HG03064 (cell line): ENCODE measurements at regions not wholly inside any gene's neighbourhood (a gene's known extent, or its start where the extent isn't known, plus 50 kb on each side); places are given as distances from the start of the nearest gene placed in this dataset.
"Not testable (repeated sequence)": the region's sequence is repeated elsewhere in the genome, so short reads cannot be mapped to it uniquely, and the experiment has no call there.

ENCODE experiments used
- ATAC-seq: cut with Tn5 transposase; IDR thresholded peaks from one replicate; pipeline ENCODE4 v1.9.1; 2021; ENCODE audit warnings: low read depth; ENCODE audit not compliant: unreplicated experiment

- ATAC-seq, result no peak
Observed at GRCh38 chr10:8128511-8128910, 74.0 kb downstream of the GATA3 start.

GRCh38 chr10:8129438-8129837 is 75.0 kb downstream of the GATA3 start:
- no peak for ATAC-seq

GRCh38 chr10:8130973-8131911 is 76.8 kb downstream of the GATA3 start:
- ATAC-seq, result peak; percentile 49

- ATAC-seq, result peak; percentile 52
Observed at GRCh38 chr10:8133146-8133545, 78.7 kb downstream of the GATA3 start.

DNA sequence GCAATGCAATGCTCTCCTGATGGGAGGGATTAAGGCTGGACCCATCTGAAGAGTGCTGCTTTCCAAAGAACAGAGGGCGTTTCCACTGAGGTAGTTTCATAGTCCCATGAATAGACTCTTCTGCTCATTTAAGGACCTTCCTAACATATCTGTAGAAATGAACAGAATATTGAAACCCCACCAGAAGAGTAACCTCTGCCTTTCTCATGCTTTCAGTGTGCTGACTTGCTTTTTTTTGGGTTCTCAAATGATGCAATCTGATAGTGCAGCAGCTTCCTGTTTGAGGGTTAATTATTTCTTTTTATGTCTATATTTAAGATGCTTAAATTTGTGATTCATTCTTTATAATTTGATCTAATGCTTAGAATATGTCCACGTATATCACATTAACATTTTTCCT is 82.2 kb downstream of the GATA3 start:
- ATAC-seq, result no peak

GRCh38 chr10:8137272-8137681 is 82.8 kb downstream of the GATA3 start:
- ATAC-seq, result no peak

DNA sequence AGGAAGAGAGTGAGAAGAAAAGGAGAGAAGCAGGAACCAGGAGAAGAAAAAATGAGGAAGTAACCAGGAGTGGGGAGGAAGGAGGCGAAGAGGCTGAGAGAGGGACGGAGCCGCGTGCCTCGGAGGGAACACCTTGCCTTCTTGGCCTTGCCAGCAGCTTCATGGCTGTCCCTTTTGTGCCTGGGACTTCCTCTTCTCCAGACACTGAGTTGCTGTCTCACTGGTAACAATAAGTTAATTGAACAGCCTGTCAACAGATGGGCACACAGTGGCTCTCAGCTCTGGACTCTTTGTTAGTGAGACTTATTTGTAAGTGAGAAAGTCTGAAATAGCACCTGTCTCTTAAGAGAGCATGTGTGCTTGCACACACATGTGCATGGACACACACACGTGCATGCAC is 83.2 kb downstream of the GATA3 start:
- no peak for ATAC-seq

GRCh38 chr10:8138471-8138870 is 84.0 kb downstream of the GATA3 start:
- no peak for ATAC-seq

DNA sequence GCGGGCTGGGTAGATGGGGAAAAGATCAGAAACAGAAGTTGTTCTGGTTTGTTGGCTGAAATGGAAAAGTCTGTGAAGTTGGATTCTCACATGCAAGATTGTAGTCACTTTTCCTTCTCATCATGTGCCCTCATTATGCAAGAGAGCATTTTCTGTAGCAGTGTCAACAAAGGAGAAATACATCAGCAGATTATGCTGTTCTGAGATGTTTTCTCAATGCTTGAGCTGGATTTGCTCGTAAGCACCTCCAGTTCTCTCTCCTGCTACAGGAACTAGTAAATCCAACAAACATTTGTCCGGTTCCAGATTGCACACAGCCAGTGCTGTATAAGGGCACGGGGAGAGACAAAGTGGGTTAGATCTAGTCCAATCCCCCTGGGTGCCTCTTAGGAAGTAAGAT is 90.0 kb downstream of the GATA3 start:
- no peak for ATAC-seq

DNA sequence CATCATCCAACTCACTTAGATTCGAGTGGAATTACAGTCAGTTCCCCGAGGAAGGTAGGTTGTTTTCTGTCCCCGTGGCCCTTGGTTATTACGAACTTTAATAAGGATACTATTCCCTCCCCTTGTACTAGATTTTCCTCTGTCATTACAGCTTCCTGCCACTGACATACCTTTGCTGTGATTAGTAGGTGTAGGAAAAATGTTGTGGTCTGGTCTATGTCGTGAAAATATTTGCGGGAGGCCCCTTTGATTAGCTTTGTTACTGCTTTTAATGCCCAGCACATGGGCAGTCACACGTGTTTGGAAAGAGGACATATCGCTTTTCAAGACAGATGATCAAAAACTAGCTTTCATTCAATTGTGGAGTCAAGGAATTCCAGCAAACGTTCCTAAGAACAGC is 92.2 kb downstream of the GATA3 start:
- no peak for ATAC-seq

DNA sequence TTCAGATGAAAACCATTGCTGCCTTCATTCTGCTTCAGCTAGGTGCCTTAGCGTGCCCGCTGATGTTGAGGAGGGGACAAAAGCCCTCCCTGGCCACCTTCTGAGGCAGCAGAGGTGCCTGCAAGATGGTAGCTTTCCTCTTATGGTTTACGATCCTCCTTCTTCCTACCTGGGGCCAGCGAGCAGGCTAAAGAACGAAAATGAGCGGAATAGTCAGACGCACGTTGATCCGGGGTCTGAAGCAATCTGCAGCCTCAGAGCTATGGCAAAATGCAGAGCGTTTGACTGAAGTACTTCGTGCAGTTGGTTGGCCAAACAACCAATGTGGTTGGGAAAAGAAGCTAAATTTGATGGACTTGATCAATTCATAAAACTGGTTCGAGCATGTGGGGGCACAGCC is 95.5 kb downstream of the GATA3 start:
- no peak for ATAC-seq

- ATAC-seq, result no peak
Observed at GRCh38 chr10:8150401-8150905, 96.0 kb downstream of the GATA3 start.

GRCh38 chr10:8151086-8151485 is 96.6 kb downstream of the GATA3 start:
- ATAC-seq, result no peak

DNA sequence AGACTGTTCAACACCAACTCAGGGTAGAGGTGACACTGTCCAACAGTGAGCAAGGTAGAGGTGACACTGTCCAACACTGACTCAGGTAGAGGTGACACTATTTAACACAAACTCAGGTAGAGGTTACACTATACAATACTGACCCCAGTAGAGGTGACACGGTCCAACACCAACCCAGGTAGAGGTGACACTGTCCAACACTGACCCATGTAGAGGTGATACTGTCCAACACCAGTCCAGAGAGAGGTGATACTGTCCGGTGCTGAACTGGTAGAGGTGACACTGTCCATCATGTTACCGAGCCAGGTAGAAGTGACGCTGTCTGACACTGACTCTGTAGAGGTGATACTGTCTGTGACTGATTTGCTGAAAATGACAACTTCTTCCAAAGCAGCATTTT is 102.4 kb downstream of the GATA3 start:
- ATAC-seq, result no peak

DNA sequence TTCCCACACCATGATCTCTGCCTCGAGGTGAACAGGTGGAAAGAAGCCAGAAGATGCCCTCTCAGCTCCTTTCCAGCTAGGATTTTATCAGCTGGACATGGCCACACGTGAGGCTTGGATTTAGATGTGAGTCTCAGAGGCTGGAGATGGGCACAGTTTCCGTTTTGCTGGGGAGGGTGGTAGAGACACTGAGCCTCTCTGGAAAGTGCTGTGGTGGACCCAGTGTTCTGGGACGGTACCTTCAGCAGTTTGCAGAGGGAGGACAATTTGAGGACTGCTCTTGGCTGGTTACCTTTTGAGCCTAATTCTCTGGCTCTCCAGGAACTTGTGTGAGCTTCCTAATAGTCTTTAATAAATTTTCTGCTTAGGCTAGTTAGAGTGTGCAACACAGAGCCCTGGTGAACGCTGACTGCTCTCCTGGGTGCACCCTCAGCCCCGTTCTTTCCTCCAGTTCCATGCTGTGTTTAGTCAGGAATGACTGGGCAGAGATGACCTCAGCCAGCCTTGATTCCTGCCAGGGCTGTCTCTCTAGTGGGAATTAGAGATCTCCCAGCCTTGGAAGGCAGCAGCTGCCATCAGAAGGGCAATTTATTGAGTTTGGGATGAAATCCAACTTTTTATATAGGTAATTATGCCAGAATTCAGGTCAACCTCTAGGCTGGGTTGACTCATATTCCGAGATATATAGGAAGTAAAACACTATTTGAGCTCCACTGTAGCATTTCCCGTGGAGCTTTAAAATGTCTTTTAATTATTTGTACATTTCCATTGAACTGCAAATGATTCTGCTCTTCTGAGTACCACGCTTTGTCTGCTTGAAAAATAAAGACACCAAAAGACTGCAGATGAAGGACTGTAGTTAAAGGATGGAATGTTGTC is 103.9 kb downstream of the GATA3 start:
- ATAC-seq, result no peak

GRCh38 chr10:8159341-8160165 is 105.1 kb downstream of the GATA3 start:
- ATAC-seq, result no peak

DNA sequence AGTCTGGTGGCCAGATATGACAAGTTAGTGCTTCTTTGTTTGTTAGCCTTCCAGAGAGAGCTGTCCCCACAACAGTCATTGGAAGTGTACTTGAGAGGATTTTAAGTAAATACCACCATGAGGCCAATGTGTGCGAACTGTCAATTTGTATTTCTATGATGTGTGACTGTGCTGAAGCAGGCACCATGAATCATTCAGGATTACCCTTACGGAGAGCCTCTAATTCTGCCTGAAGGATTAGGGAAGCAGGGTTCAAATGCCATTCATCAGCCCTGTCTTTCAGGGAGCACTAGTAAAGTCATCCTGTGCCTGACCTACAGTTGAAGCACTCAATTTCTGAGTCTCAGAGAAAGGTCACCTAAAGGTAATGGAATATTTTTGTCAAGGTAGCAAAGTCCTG is 109.3 kb downstream of the GATA3 start:
- ATAC-seq, result no peak

DNA sequence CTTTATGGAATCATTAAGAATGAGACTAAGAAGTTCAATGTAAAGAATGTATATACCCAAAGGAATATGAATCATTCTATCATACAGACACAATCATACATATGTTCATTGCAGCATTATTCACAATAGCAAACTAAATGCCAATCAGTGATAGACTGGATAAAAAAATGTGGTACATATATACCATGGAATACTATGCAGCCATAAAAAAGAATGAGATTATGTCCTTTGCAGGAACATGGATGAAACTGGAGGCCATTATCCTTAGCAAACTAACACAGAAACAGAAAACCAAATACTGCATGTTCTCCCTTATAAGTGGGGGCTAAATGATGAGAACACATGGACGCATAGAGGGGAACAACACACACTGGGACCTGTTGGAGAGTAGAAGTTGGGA is 110.2 kb downstream of the GATA3 start:
- ATAC-seq, result not testable (repeated sequence)

GRCh38 chr10:8168836-8169235 is 114.3 kb downstream of the GATA3 start:
- ATAC-seq, result no peak

DNA sequence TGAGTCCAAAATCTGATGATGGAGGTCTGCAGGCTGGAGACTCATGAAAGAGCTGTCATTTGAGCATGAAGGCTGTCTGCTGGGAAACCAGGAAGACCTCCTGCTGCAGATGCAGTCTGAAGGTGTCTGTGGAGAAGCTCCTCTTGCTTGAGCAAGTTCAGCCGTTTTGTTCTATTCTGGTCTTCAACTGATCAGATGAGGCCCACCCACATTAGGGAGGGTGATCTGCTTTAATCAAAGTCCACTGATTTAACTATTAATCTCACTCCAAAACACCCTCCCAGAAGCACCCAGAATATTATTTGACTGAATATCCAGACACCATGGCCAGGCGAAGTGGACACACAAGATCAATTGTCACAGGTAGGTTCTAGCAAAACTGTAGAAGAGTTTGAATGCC is 116.5 kb downstream of the GATA3 start:
- no peak for ATAC-seq
